SIG-M5 treated with dmso at 0.1 percent for 504 hours (cell line): ENCODE measurements at regions not wholly inside any gene's neighbourhood (a gene's known extent, or its start where the extent isn't known, plus 50 kb on each side); places are given as distances from the start of the nearest gene placed in this dataset.
A peak's percentile ranks its signal among the peaks of the same experiment; 100 is the strongest.
"Not testable (repeated sequence)": the region's sequence is repeated elsewhere in the genome, so short reads cannot be mapped to it uniquely, and the experiment has no call there.

Source experiments
- DNase-seq: peaks from one replicate; lab custom pipeline; 2025; ENCODE audit not compliant: unreplicated experiment; lab: John Stamatoyannopoulos, UW

- no peak for DNase-seq
Measured at GRCh38 chr13:59270327-59270726, 893.4 kb downstream of the DIAPH3 start.

DNA sequence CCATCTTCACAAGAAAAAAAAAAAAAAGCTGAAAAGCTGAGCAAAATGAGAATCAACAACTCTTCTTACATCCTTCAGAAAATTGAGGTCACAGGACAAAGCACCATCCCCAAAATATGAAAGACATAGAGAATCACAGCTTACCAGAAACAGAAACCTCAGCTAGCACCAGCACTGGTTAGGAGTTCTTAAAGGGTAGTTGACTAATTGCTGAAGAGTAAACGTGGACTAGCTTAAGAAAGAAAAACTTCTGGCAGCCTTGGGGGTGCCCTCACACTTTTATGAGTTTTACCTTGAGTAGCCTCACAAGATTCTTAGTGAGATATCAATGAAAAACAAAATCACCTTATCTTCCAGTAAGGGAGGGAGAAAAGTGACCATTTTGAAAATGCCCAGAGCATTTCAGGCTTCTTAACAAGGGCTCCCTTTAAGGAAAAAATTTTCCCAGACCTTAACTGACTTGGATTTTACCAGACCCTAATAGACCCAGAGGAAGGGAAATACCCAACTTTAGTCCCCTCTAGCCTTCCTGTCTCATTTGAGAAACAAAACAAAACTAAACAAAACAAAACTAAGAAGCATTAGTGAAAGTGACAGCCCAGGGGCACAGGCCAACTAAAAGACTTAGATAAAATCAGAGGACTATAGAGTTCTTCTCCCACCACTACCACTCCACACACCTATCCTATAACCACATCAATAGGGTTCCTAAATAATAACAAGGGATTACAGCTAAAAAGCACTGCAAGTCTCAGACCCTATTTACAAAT lies 888.6 kb downstream of the DIAPH3 start:
- no peak for DNase-seq

GRCh38 chr13:59276436-59276835 lies 887.3 kb downstream of the DIAPH3 start:
- DNase-seq = no peak

DNA sequence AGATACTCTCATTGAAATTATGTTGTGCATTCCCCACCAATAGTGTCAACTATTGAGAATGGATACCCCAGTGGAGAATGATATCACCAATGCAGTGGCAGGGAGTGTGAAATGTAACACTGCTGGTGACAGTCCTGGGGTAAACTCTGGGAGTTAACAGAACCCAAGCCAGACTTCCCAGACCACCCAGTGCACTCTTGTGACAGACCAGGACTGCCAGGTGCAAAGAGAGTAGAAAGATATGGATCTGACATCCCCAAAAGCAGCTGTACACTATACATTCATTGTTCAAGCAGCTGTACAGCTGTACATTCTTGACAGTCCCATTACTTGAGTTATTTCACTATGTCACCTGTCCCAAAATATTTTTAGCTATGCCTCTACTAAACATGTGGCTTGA lies 886.6 kb downstream of the DIAPH3 start:
- DNase-seq = no peak

GRCh38 chr13:59279028-59279427 lies 884.7 kb downstream of the DIAPH3 start:
- no peak for DNase-seq

DNA sequence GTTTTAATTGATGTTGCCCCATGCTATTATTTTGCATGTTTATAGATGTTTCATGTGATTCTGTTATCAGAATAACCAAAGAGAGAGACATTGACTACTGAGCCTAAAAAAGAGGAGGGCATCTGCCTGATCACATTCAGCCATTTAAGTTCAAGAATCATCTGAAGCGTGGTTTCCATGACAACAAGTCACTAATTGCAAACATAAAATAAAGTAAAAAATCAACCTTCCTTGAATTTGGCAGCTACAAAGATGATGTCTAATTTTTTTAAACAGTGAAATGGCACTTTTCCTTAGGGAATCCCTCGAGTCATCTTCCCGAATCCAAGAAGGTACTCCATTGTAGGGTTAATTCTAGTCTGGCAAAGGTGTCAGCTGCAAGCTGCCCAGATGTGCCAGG lies 884.2 kb downstream of the DIAPH3 start:
- DNase-seq = no peak

DNA sequence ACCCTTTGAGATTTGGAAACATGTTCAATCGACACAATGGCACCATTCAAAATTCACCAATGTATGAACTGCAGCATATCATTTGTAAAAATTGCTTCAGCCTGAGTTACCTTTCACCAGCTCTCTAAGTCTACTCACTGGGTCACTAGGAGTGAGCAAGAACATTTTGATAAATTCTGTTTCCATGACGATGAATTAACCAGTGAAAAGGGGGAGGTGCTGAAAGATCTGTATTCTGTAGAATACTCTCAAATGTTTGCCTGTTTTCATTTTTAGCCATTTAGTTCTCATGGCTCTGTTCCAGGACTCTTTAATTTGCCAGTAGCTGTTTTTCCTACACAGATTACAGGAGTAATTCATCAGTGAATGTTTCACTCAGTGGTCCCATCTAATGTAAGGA lies 883.4 kb downstream of the DIAPH3 start:
- DNase-seq = no peak

- DNase-seq = no peak
Measured at GRCh38 chr13:59281453-59281852, 882.3 kb downstream of the DIAPH3 start.

DNA sequence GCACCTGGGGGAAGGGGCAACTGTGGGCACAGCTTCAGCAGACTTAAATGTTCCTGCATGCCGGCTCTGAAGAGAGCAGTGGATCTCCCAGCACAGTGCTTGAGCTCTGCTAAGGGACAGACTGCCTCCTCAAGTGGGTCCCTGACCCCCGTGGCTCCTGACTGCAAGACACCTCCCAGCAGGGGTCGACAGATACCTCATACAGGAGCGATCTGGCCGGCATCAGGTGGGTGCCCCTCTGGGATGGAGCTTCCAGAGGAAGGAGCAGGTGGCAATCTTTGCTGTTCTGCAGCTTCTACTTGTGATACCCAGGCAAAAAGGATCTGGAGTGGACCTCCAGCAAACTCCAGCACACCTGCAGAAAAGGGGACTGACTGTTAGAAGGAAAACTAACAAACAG lies 871.5 kb downstream of the DIAPH3 start:
- not testable (repeated sequence) for DNase-seq

DNA sequence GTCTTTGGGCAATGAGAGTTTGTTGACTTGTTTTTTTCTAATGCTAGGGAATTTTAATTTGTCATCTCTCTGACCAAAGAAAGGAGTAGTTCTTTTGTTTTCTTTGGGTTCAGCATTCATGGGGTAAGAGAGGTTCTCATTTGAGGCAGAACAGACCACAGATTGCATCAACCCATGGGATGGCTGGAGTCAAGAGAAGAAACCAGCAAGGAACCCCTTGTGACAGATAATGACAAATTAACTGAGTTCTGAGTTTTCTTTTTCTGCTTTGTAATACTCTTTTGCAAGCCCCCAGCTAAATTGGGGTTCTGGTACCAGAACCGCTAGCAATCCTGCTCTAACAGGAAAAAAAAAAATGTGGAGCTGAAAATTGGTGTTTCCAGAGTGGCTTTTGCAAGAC lies 864.1 kb downstream of the DIAPH3 start:
- DNase-seq = no peak

GRCh38 chr13:59300355-59301173 lies 863.2 kb downstream of the DIAPH3 start:
- no peak for DNase-seq

- DNase-seq = no peak
Measured at GRCh38 chr13:59301174-59301567, 862.6 kb downstream of the DIAPH3 start.

DNA sequence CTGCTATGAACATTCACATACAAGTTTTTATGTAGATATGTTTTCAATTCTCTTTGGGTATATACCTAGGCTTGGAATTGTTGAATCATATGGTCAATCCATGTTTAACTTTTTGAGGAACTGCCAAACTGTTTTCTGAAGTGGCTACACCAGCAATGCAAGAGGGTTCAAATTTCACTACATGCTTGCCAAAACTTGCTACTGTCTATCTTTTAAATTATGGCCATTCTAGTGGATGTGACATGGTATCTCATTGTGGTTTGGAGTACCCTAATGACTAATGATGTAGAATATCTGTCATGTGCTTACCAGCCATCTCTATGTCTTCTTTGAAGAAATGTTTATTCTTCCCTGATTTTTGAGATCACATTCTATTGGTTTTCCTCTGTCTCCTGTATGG lies 860.3 kb downstream of the DIAPH3 start:
- DNase-seq = no peak

DNA sequence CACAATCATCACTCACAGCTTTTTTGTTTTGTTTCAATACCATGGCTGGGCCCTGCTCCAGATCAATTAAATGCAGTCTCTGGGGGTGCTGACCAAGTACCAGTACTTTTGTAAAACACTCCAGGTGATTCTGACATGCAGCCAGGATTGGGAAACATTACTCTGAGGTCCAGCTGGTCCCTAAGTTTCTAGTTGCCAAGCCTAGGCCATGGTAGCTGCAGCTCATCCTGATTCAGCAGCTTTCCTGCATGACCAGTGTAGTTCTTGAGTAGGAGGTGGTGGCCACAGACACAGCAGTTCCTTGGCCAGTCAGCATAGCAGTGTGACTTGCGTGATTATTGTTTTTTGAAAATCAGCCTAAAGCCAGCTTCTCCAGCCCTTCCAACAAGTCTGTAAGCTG lies 859.1 kb downstream of the DIAPH3 start:
- no peak for DNase-seq

DNA sequence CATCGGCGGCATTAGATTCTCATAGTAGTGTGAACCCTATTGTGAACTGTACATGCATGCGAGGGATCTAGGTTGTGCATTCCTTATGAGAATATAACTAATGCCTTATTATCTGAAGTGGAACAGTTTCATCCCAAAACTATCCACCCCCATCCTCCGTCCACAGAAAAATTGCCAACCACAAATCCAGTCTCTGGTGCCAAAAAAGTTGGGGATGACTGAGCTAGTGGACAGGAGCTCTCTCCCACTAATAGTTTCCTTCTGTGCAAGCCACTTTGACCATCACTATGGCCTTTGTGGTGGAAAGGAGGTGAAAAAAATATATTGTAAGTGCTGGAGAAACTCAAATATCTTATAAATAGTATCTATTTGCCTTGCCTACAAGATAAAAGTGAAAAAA lies 857.8 kb downstream of the DIAPH3 start:
- no peak for DNase-seq

GRCh38 chr13:59312776-59313175 lies 851.0 kb downstream of the DIAPH3 start:
- DNase-seq = no peak

DNA sequence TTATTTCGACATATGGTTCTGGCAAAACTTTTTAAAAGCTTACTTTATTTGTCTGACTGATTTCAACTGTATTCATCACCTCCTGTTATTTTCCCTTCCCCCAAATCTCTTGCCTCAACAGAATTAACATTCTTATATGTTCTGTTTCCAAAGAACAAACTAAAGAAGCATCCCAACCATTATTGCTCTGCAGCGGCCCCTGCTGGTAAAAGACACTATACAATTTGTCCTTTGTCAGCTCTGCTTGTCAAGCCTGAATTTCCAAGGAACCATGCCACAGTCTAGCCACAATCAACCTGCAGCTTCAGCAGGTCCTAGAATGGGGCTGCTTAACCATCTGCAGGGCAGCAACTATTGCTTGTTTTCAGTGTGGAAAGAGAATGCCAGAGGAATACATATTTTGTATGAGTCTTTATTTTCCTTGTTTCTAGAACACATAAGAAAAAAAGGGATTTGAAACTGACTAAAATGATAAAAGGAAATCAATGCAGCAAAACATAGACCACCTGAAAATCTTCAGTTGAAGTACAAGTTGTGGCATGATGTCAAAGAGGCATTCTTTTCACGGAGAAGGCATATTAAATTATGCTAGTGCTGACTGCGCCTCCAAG lies 845.3 kb downstream of the DIAPH3 start:
- peak; percentile 46 for DNase-seq

GRCh38 chr13:59319276-59319675 lies 844.5 kb downstream of the DIAPH3 start:
- no peak for DNase-seq

DNA sequence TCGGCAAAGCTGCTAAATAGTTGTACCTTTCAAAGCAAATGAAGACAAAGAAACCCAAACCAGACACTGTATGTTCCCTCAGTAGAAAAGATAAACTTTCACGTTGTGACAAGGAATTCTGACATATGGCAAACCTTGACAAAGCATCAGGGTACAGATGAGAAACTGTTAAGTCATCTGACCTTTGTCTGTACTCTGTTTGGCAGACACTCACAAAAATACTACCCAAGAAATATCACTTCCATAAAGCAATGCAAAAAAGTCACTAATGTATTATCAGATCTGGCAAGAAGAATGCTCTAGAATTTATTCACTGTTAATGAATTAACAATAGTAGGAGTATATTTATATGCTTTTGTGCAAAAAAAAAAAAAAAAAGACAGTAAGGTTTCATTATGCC lies 843.7 kb downstream of the DIAPH3 start:
- DNase-seq = no peak

GRCh38 chr13:59324401-59324800 lies 839.3 kb downstream of the DIAPH3 start:
- not testable (repeated sequence) for DNase-seq

DNA sequence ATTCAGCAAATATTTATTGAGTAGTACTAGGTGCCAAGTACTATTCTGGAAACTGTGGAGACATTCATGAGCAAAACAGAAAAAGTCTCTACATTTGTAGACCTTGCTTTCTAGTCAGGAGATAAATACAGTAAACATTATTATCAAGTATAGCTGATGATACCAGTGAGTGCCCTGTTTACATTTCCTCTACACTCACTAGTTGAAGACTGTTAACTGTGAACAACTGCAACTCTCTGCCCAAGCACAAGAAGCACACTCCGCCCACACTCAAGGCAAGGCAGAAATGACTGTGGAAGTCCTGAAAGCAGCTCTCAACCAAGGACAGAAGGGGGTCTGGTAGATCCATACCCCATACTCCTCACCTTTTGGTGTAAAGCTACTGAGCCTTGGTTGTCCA lies 837.0 kb downstream of the DIAPH3 start:
- no peak for DNase-seq

DNA sequence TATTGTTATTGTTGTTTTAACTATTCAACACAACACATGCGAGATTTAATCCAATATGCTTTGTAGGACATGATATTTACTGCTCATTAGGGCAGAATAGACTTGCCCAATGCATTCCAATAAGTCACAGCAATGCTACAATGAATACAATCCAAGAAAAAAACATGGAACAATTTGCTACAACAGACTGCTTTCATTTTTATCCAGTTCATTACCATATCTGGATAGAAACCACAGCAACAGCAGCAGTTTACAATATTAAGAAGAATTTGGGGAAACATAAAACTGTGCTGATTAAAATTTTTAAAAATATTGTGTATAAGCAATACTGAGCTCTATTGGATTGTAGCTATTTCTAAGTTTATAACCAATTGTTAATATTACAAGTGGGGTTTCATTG lies 833.0 kb downstream of the DIAPH3 start:
- DNase-seq = no peak
